NCI-H2196 (cell line): ENCODE measurements at regions not wholly inside any gene's neighbourhood (a gene's known extent, or its start where the extent isn't known, plus 50 kb on each side); places are given as distances from the start of the nearest gene placed in this dataset.

ENCODE experiments used
- DNase-seq: peaks from one replicate; lab custom pipeline; 2025; ENCODE audit not compliant: unreplicated experiment; lab: John Stamatoyannopoulos, UW

GRCh38 chr9:16331031-16331430 is 539.4 kb downstream of the BNC2 start:
- DNase-seq: no peak

GRCh38 chr9:16331527-16331926 is 538.9 kb downstream of the BNC2 start:
- no peak for DNase-seq

- DNase-seq: no peak
Measured at GRCh38 chr9:16333691-16334090, 536.8 kb downstream of the BNC2 start.

GRCh38 chr9:16335788-16336580 is 534.5 kb downstream of the BNC2 start:
- DNase-seq: peak; percentile 12

GRCh38 chr9:16336833-16337232 is 533.6 kb downstream of the BNC2 start:
- no peak for DNase-seq

- DNase-seq: no peak
Measured at GRCh38 chr9:16337322-16338029, 533.0 kb downstream of the BNC2 start.

- no peak for DNase-seq
Measured at GRCh38 chr9:16341177-16341576, 529.3 kb downstream of the BNC2 start.

GRCh38 chr9:16342246-16343020 is 528.0 kb downstream of the BNC2 start:
- DNase-seq: no peak

- DNase-seq: peak; percentile 10
Measured at GRCh38 chr9:16343249-16344237, 526.9 kb downstream of the BNC2 start.

GRCh38 chr9:16344343-16344742 is 526.1 kb downstream of the BNC2 start:
- no peak for DNase-seq

GRCh38 chr9:16345902-16346301 is 524.6 kb downstream of the BNC2 start:
- no peak for DNase-seq

GRCh38 chr9:16347886-16348285 is 522.6 kb downstream of the BNC2 start:
- no peak for DNase-seq

- no peak for DNase-seq
Measured at GRCh38 chr9:16348531-16348930, 521.9 kb downstream of the BNC2 start.

- DNase-seq: no peak
Measured at GRCh38 chr9:16352251-16352650, 518.2 kb downstream of the BNC2 start.

GRCh38 chr9:16352791-16353401 is 517.6 kb downstream of the BNC2 start:
- no peak for DNase-seq

GRCh38 chr9:16356196-16356765 is 514.2 kb downstream of the BNC2 start:
- no peak for DNase-seq

- DNase-seq: no peak
Measured at GRCh38 chr9:16357828-16358227, 512.6 kb downstream of the BNC2 start.

- DNase-seq: no peak
Measured at GRCh38 chr9:16358751-16359150, 511.7 kb downstream of the BNC2 start.
